WTC11 (cell line): ENCODE measurements at regions not wholly inside any gene's neighbourhood (a gene's known extent, or its start where the extent isn't known, plus 50 kb on each side); places are given as distances from the start of the nearest gene placed in this dataset.

Source experiments
- FOXJ3 ChIP-seq: sonication (generic); formaldehyde crosslinking; IDR thresholded peaks from 2 replicates; pipeline ENCODE4 v1.9.0; 2021; ENCODE audit warnings: missing genetic modification reagents, mild to moderate bottlenecking, borderline replicate concordance
- NR3C1 ChIP-seq: sonication (generic); formaldehyde crosslinking; conservative IDR thresholded peaks from 2 replicates; pipeline ENCODE4 v1.8.1; 2023; ENCODE audit warnings: low read depth, mild to moderate bottlenecking, missing genetic modification reagents
- ZNF138 ChIP-seq: sonication (generic); formaldehyde crosslinking; conservative IDR thresholded peaks from 2 replicates; pipeline ENCODE4 v1.8.1; 2022; ENCODE audit warnings: mild to moderate bottlenecking, moderate library complexity, missing genetic modification reagents
- TF ChIP-seq, protein P1 (sequence below): sonication (generic); formaldehyde crosslinking; IDR thresholded peaks from 2 replicates; pipeline ENCODE4 v1.8.0; 2022; ENCODE audit warnings: mild to moderate bottlenecking, missing genetic modification reagents
- TF ChIP-seq, protein P2 (sequence below): fragments of 200-600 bp; IDR thresholded peaks from 2 replicates; pipeline ENCODE4 v1.8.0; 2022; ENCODE audit warnings: antibody characterized with exemption
- TF ChIP-seq, protein P3 (sequence below): sonication (generic); formaldehyde crosslinking; IDR thresholded peaks from 2 replicates; pipeline ENCODE4 v1.8.1; 2023; ENCODE audit warnings: mild to moderate bottlenecking, missing genetic modification reagents, moderate library complexity

DNA sequence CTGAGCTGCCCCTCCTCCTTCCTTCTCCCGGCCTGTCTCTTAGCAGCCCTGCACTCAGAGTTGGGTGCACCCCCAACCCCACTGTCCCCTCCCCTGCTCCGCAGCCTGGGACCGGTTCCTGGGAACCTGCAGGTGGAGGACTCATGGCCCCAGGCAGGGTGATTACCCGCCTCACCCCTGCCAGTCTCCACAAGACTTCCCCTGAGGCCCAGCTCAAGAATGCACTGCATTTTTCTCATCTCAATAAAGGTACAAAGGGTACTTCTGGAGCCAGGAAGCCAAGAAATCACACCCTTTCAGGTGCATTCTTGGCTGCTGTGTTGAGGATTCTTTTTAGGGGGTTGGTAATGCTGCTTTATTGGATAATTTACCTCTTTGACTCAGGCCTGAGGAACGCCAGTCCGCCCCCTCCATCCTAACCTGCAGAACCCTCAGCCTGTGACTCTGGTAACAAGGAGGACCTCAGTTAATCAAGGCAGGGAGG is 126.3 kb upstream of the TMPRSS2 start:
- TF ChIP-seq ZNF138 (CRISPR knock-in tag), result no peak
- TF ChIP-seq, protein P1, sequence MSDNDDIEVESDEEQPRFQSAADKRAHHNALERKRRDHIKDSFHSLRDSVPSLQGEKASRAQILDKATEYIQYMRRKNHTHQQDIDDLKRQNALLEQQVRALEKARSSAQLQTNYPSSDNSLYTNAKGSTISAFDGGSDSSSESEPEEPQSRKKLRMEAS, result no peak
- TF ChIP-seq, protein P2, sequence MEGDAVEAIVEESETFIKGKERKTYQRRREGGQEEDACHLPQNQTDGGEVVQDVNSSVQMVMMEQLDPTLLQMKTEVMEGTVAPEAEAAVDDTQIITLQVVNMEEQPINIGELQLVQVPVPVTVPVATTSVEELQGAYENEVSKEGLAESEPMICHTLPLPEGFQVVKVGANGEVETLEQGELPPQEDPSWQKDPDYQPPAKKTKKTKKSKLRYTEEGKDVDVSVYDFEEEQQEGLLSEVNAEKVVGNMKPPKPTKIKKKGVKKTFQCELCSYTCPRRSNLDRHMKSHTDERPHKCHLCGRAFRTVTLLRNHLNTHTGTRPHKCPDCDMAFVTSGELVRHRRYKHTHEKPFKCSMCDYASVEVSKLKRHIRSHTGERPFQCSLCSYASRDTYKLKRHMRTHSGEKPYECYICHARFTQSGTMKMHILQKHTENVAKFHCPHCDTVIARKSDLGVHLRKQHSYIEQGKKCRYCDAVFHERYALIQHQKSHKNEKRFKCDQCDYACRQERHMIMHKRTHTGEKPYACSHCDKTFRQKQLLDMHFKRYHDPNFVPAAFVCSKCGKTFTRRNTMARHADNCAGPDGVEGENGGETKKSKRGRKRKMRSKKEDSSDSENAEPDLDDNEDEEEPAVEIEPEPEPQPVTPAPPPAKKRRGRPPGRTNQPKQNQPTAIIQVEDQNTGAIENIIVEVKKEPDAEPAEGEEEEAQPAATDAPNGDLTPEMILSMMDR, result no peak
- TF ChIP-seq NR3C1 (CRISPR knock-in tag), result no peak
- TF ChIP-seq FOXJ3 (CRISPR knock-in tag), result no peak
- TF ChIP-seq, protein P3, sequence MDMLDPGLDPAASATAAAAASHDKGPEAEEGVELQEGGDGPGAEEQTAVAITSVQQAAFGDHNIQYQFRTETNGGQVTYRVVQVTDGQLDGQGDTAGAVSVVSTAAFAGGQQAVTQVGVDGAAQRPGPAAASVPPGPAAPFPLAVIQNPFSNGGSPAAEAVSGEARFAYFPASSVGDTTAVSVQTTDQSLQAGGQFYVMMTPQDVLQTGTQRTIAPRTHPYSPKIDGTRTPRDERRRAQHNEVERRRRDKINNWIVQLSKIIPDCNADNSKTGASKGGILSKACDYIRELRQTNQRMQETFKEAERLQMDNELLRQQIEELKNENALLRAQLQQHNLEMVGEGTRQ (CRISPR knock-in tag), result no peak
